ENCODE measurements at regions not wholly inside any gene's neighbourhood (a gene's known extent, or its start where the extent isn't known, plus 50 kb on each side); places are given as distances from the start of the nearest gene placed in this dataset.

GRCh38 chr9:7387840-7388239 lies 411.7 kb downstream of the DMAC1 start:
- DNase-seq: no peak

GRCh38 chr9:7382304-7382703 lies 417.3 kb downstream of the DMAC1 start:
- no peak for DNase-seq

- no peak for DNase-seq
Observed at GRCh38 chr9:7377489-7377888, 422.1 kb downstream of the DMAC1 start.

DNA sequence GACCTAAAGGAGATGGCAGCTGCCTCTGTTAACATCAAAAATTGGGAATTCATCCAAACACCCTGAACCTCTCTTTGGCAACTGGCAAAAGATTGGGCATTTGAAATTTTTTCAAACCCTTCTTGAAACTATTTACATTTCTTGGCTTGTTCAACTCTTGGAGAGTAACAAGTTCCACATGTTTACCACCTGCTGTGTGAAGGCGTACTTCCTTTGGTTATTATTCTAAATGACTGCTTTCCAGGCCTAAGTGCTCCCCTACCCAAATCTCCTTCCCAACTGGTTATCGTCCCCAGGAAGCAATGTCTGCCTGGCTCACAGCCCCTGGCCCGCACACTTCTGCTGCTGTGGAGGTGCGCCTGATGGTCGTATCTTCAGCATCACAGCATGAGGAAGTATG lies 422.7 kb downstream of the DMAC1 start:
- no peak for DNase-seq

- no peak for DNase-seq
Observed at GRCh38 chr9:7376213-7376612, 423.4 kb downstream of the DMAC1 start.

GRCh38 chr9:7375013-7375511 lies 424.5 kb downstream of the DMAC1 start:
- no peak for DNase-seq

GRCh38 chr9:7370988-7371387 lies 428.6 kb downstream of the DMAC1 start:
- DNase-seq: no peak

GRCh38 chr9:7370381-7370780 lies 429.2 kb downstream of the DMAC1 start:
- no peak for DNase-seq

- DNase-seq: no peak
Observed at GRCh38 chr9:7369384-7369821, 430.2 kb downstream of the DMAC1 start.

DNA sequence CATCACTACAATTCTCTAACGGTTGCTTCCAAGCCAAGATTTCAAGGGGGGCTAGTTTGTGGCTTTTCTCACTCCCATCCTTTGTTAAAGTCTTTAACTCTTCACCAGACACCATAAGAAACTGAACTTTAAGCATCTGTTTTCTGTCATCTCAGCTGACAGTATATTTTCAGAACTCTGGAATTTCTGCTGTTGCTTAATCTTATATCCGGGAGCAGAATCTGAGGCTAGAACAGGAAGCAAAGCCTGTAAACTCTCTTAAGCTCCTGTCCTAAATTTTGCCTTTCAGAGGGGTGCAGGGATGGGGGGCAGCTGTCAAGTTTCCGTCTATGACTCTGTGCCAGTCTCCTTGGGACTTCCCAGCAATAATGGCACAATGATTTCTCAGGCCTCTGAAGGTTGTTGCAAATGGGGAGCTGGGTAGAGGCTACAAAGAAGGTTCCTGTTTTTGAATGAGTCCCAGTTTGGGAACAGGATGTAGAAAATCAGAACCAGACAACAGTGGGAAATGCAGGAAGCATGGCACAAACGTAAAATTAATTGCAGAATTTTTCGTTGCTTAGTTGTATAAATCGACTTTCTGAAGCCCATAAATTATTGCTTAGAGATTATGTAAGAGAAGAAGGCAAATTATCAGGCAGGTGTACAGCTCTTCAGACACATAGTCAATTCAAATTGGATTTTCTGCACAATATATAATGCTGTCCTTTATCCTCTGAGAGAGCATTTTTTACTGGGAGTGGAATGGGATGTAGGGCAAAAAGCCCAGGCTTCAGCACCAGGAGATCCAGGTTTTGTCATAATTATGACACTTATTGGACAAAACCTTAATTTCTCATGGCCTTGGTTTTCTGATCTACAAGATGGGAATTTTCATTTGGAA lies 430.9 kb downstream of the DMAC1 start:
- no peak for DNase-seq

DNA sequence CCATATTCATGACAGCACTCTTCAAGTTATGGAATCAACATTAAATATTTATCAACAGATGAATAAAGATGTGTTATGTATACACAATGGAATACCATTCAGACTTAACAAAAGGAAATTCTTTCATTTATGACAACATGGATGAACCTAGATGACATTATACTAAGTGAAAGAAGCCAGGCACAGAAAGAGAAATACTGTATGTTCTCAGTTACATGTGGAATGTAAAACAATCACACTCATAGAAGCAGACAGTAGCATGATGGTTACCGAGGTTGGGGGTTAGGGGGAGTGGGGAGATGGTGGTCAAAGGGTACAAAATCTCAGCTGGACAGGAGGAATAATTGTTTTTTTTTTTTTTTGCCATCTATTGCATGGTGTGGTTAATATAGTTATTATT lies 431.9 kb downstream of the DMAC1 start:
- DNase-seq: no peak

DNA sequence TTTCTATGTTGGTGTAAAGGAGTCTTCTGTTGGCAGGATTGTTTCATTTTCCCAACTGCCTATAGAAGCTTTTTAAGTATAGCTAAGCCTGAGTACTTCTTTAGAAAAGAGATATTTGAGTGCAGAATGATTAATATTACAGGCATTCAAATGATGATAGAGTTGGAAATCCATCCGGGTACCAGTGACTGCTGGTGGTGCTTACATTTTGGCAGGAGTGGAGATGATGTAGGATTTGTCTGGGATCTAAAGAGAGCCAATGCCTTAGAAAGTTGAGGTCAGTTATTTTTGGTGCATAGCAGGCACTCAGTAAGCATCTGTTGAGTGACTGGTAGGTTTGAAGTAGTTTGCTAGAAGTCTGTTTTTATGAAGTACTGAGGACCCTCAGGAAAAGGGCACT lies 433.5 kb downstream of the DMAC1 start:
- no peak for DNase-seq

DNA sequence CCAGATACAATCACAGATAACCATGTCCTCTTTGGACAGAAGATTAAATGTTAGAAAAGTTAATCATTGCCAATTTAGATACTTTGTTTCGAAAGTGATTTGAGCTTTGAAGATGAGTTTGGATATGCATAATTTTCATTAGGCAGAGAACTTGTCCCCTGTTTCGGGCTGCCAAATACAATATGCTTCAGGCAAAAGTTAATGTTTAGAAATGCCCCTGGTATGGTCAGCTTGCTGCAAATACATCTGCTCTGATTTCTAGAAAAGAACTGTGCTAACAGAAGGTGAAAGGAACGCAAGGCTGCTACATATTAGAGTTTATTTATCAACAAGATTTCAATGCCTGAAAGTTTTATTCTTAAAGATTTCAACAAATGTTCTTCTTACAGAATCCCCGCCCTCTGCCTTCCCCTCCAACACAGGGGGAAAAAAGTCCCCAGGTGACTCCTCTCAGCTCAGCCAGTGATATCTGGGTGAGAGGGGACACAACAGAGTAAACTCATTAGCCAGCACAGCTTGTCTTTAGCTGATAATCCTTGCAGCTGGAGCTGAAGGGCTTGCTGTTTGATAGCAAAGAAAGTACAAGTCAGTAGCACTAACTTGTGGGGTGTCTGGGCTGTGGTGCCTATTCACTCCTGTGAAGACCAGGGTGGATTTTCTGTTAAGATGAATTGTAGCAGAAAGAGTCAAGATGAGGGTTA lies 435.7 kb downstream of the DMAC1 start:
- DNase-seq: no peak

DNA sequence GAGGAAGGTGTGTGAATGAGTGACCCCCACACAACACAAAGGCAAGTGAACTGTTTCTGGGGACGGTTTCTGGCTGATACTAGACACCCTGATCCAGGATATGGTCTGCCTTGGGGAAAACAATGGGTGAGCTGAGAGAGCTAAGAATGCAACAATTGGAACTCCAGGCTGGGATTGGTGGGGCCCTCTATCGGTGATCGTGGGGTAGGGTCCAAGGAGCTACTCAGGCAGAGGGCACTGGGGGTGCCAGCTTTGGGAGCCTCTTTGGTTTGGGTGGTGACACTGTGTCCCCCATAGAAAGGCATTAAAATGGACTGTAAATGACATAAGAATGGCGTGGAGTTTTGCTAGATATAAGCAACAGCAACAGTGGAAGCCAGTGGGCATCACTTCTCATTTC lies 439.1 kb downstream of the DMAC1 start:
- DNase-seq: no peak

DNA sequence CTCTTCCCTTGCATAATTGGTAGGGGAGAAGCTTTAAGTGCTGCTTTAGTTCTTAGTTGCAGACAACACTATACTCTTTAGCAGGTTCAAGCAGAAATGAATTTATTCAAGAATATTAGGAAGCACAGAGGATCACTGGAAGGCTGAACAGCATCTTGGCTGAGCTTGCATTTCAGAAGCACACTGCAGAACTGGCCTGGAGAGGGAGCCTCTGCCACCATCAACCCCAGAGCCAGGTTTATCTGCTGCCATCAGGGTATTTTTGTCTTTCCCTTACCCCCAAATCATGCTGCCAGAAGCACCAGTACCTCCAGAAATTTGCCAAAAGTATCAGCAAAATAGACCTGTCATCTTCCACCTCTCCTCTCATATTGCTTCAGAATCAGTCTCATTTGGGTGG lies 440.7 kb downstream of the DMAC1 start:
- no peak for DNase-seq

- no peak for DNase-seq
Observed at GRCh38 chr9:7354704-7355103, 444.9 kb downstream of the DMAC1 start.

DNA sequence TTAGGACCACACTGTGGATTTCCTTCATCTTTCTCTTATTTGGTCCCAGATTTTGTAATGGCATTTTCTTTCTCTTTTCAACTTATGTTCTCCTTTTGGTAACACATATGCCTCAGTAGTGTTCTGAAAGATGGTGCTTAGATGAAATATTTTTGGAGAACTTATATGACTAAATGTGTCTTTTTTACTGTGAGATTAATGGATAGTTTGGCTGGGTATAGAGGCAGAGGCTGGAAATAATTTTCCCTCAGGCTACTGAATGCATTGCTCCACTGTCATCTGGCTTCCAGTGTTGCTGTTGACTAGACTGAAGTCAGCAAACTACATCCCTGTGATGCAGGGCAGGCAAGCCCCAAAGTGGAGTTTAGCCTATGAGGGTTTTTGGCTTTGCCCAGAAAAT lies 450.9 kb downstream of the DMAC1 start:
- DNase-seq: no peak

GRCh38 chr9:7347556-7347955 lies 452.0 kb downstream of the DMAC1 start:
- DNase-seq: no peak

DNA sequence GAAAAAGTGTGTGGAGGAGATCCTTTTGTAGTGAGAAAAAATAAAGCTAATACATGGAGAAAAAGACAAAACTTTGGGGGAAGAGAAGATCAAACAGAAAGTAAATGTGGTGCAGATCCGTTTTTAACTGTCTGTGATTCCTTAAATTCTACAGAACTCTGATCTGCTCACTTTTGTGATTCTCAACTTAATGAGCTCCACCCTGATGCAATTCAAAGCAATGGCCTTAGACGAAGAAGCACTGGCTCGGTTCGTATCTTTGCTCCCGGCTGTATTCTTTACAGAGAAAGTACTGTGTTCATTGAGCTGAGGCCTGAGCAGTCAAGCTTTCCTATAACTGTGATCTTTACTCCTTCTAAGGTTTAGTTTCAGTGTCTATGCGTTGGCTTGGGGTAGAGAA lies 453.4 kb downstream of the DMAC1 start:
- DNase-seq: no peak

GRCh38 chr9:7342736-7343135 lies 456.8 kb downstream of the DMAC1 start:
- no peak for DNase-seq

DNA sequence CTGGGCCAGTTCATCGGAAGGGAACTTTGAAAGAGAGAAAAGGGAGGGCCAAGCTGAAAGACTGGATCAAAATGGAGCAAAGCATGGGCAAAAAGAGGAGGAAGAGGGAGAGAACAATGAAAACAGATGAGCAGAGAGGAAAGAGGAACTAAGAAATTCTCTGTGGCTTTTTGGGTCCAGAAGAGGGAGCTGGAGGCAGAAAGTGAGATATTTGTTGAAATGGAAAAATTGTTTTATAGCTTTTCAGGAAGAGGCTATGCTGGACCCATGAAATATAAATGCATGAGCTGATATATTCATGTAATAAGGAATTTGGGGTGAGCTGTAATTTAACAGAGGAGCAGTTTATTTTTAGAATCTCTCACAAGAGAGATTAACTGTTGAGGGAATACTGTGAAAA lies 457.3 kb downstream of the DMAC1 start:
- no peak for DNase-seq

GRCh38 chr9:7341571-7341970 lies 458.0 kb downstream of the DMAC1 start:
- no peak for DNase-seq

- DNase-seq: no peak
Observed at GRCh38 chr9:7340451-7340850, 459.1 kb downstream of the DMAC1 start.

DNA sequence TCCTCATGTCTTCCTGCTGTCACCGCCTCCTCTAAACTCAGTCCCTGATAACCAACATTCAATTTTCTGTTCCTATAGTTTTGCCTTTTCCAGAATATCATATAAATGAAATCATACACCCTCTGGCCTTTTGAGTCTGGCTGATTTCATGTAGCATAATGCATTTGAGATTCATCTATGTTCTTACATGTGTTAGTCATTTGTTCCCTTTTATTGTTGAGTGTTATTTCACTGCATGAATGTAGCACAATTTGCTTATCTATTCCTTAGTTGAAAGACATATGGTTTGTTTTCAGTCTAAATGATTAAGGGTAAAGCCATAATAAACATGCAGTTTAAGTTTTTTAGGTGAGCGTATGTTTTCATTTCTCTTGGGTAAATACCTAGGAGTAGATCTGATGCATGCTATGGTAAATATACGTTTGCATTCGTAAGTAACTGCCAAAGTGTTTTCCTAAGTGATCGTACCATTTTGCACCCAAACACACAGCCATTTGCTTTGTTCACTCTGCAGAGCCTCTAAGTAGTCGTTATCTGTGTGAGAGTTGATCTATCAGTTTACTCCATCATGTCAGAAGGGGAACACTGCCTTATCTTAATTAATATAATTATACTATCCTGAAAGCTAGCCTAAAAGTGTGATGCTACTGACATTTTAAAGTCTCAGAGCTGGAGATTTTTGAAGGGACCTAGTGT lies 460.8 kb downstream of the DMAC1 start:
- DNase-seq: no peak

All from SW 1271 (cell line).